ENCODE measurements at regions not wholly inside any gene's neighbourhood (a gene's known extent, or its start where the extent isn't known, plus 50 kb on each side); places are given as distances from the start of the nearest gene placed in this dataset.

- no peak for DNase-seq
Measured at GRCh38 chr5:17434982-17435381, 63.0 kb upstream of the TAF11L2 start.

GRCh38 chr5:17436350-17436749 lies 61.7 kb upstream of the TAF11L2 start:
- no peak for DNase-seq

GRCh38 chr5:17436761-17437221 lies 61.2 kb upstream of the TAF11L2 start:
- DNase-seq = no peak

- DNase-seq = no peak
Measured at GRCh38 chr5:17438027-17438426, 60.0 kb upstream of the TAF11L2 start.

GRCh38 chr5:17439956-17440355 lies 58.1 kb upstream of the TAF11L2 start:
- DNase-seq = no peak

- DNase-seq = no peak
Measured at GRCh38 chr5:17440766-17441165, 57.3 kb upstream of the TAF11L2 start.

- DNase-seq = no peak
Measured at GRCh38 chr5:17441351-17441750, 56.7 kb upstream of the TAF11L2 start.

- DNase-seq = no peak
Measured at GRCh38 chr5:17443333-17444130, 54.5 kb upstream of the TAF11L2 start.

- DNase-seq = no peak
Measured at GRCh38 chr5:17444496-17444895, 53.5 kb upstream of the TAF11L2 start.

- no peak for DNase-seq
Measured at GRCh38 chr5:17445185-17445584, 52.8 kb upstream of the TAF11L2 start.

Measured in DMS79 treated with DMSO at 0.1 percent for 48 hours (cell line).